Esophagus squamous epithelium (tissue), 4 donors: ENCODE measurements at regions not wholly inside any gene's neighbourhood (a gene's known extent, or its start where the extent isn't known, plus 50 kb on each side); places are given as distances from the start of the nearest gene placed in this dataset.

Experiments
- CTCF ChIP-seq, 6 experiments: fragments of 450-650 bp in 4 of 6; fragments of 200-600 bp in 2 of 6; sonication (generic) in 2 of 6; IDR thresholded peaks; one replicate each; pipeline ENCODE4 v1.5.1; 2016 to 2019; ENCODE audit warnings: antibody characterized with exemption in 6 of 6, mild to moderate bottlenecking in 4 of 6, moderate library complexity in 4 of 6
- POLR2A ChIP-seq, 4 donors: fragments of 450-650 bp; IDR thresholded peaks; one replicate each; pipeline ENCODE4 v1.6.1; 2017; ENCODE audit warnings: antibody characterized with exemption in 4 of 4, mild to moderate bottlenecking in 4 of 4, moderate library complexity in 3 of 4

- TF ChIP-seq POLR2A (IDR thresholded peaks at IDR 0.05) (no peak), CTCF (IDR thresholded peaks at IDR 0.05) (no peak)
Observed at GRCh38 chr5:168012006-168012405, 279.4 kb upstream of the WWC1 start.
